OCI-LY7 (cell line): ENCODE measurements at regions not wholly inside any gene's neighbourhood (a gene's known extent, or its start where the extent isn't known, plus 50 kb on each side); places are given as distances from the start of the nearest gene placed in this dataset.

ENCODE experiments used
- BruUV-seq: library from RNA; stranded (reverse); fragments of 400-500 nt; replicated peaks from 2 replicates; lab custom pipeline; 2021; lab: Mats Ljungman, UMichigan
- CTCF ChIA-PET: fragments of 300-600 bp; sonication (Branson Sonifier 250); formaldehyde crosslinking; loops from one replicate; lab custom pipeline; 2022; ENCODE audit warnings: antibody characterized with exemption; ENCODE audit not compliant: unreplicated experiment; lab: Charles Lee
- POLR2A ChIA-PET: fragments of 300-600 bp; sonication (Branson Sonifier 250); formaldehyde crosslinking; loops from one replicate; lab custom pipeline; 2022; ENCODE audit warnings: antibody characterized with exemption; lab: Charles Lee
- DNase-seq: peaks from one replicate; pipeline ENCODE4 v3.0.0-alpha.2; 2015; ENCODE audit warnings: low spot score
- H2AFZ ChIP-seq: fragments of 200-600 bp; sonication (generic), shearing (Covaris generic); 2 replicates; pipeline ENCODE4 v1.6.1; 2014; ENCODE audit warnings: mild to moderate bottlenecking, antibody characterized with exemption, low read length, moderate library complexity
- H3K27ac ChIP-seq: fragments of 200-600 bp; sonication (generic); 2 replicates; pipeline ENCODE4 v1.5.1; 2014; ENCODE audit warnings: mixed run types, low read depth, mild to moderate bottlenecking, moderate library complexity, low read length, inconsistent platforms; ENCODE audit not compliant: poor library complexity, severe bottlenecking
- H3K36me3 ChIP-seq: fragments of 200-600 bp; sonication (generic); 2 replicates; pipeline ENCODE4 v1.6.1; 2014; ENCODE audit warnings: mild to moderate bottlenecking, antibody characterized with exemption, low read length, moderate library complexity, mixed read lengths; ENCODE audit not compliant: insufficient read depth
- H3K4me1 ChIP-seq: fragments of 200-600 bp; sonication (generic); 2 replicates; pipeline ENCODE4 v1.5.1; 2014; ENCODE audit warnings: mild to moderate bottlenecking, low read length; ENCODE audit not compliant: insufficient read depth, poor library complexity, severe bottlenecking
- H3K4me2 ChIP-seq: fragments of 200-600 bp; sonication (generic); 2 replicates; pipeline ENCODE4 v1.6.1; 2014; ENCODE audit warnings: mild to moderate bottlenecking, low read length
- H3K4me3 ChIP-seq: fragments of 200-600 bp; sonication (generic); 2 replicates; pipeline ENCODE4 v1.5.1; 2014; ENCODE audit warnings: mild to moderate bottlenecking, low read depth, low read length; ENCODE audit not compliant: poor library complexity, severe bottlenecking
- H3K79me2 ChIP-seq: fragments of 200-600 bp; sonication (generic); 2 replicates; pipeline ENCODE4 v1.6.1; 2016; ENCODE audit warnings: low read depth, mild to moderate bottlenecking, low read length, moderate library complexity, mixed read lengths; ENCODE audit not compliant: insufficient read depth
- H3K9me2 ChIP-seq: fragments of 200-600 bp; sonication (generic); 2 replicates; pipeline ENCODE4 v1.6.1; 2016; ENCODE audit warnings: mild to moderate bottlenecking, low read length, mixed read lengths; ENCODE audit not compliant: insufficient read depth
- H3K9me3 ChIP-seq: fragments of 200-600 bp; sonication (generic); 2 replicates; pipeline ENCODE4 v1.6.1; 2014; ENCODE audit warnings: mild to moderate bottlenecking, mixed run types, low read length, mixed read lengths
- H4K20me1 ChIP-seq: fragments of 200-600 bp; sonication (generic); 2 replicates; pipeline ENCODE4 v1.6.1; 2014; ENCODE audit warnings: mild to moderate bottlenecking, antibody characterized with exemption, low read length, moderate library complexity, mixed read lengths; ENCODE audit not compliant: insufficient read depth
- EZH2phosphoT487 ChIP-seq: fragments of 200-600 bp; sonication (generic); IDR thresholded peaks from 2 replicates; pipeline ENCODE4 v1.6.1; 2018; ENCODE audit warnings: low read depth, borderline replicate concordance, mild to moderate bottlenecking, mixed run types, antibody characterized with exemption, low read length, moderate library complexity, mixed read lengths
- intact Hi-C: fragments of 100-400 bp; cut with micrococcal nuclease; formaldehyde crosslinking; loops from one replicate; pipeline ENCODE4 v1.10.0; 2022; ENCODE audit not compliant: unreplicated experiment
- TF ChIP-seq, protein P1 (sequence below): fragments of 200-600 bp; sonication (generic); conservative IDR thresholded peaks from 2 replicates; pipeline ENCODE4 v1.5.1; 2014; ENCODE audit warnings: mild to moderate bottlenecking, antibody characterized with exemption, low read length, moderate library complexity, mixed read lengths

GRCh38 chr9:36759976-36760375, 187.3 kb downstream of the MELK start:
- intact Hi-C loops, result loop anchor here (10.0 kb wide), 1 partner anchor 665 kb away; the partner anchor contains the start of gene GRHPR
- POLR2A ChIA-PET, result interaction anchor here (0.7 to 1.9 kb wide), 2 partner anchors 8 to 10 kb away, joined by 3 to 10 read pairs; no protein-coding TSS in a partner anchor
- H3K79me2 ChIP-seq, result no peaks in the 10 kb centered on the region

GRCh38 chr9:36760667-36761420, 188.1 kb downstream of the MELK start:
- Histone ChIP-seq H3K9me3 (no peaks in the 10 kb centered on the region; the same call in 1 of the 2 replicates), H2AFZ (no peak overlapping the region), H3K4me2 (no peak overlapping the region), H3K9me2 (no peaks in the 10 kb centered on the region), H3K36me3 (no peaks in the 10 kb centered on the region), H3K4me1 (peaks cover 16% of the 10 kb centered on the region), H4K20me1 (no peaks in the 10 kb centered on the region), H3K79me2 (no peaks in the 10 kb centered on the region), H3K27ac (no peak overlapping the region), H3K4me3 (no peak overlapping the region)
- DNase-seq, result no peak
- intact Hi-C loops, result loop anchor here (10.0 kb wide), 1 partner anchor 664 kb away; the partner anchor contains the start of gene GRHPR
- CTCF ChIA-PET, result no interaction called here
- POLR2A ChIA-PET, result interaction anchor here (1.9 kb wide), 1 partner anchor 11 kb away, joined by 10 read pairs; no protein-coding TSS in a partner anchor
- no TSS peak for BruUV-seq
- no peak for TF ChIP-seq EZH2phosphoT487
- TF ChIP-seq, protein P1, sequence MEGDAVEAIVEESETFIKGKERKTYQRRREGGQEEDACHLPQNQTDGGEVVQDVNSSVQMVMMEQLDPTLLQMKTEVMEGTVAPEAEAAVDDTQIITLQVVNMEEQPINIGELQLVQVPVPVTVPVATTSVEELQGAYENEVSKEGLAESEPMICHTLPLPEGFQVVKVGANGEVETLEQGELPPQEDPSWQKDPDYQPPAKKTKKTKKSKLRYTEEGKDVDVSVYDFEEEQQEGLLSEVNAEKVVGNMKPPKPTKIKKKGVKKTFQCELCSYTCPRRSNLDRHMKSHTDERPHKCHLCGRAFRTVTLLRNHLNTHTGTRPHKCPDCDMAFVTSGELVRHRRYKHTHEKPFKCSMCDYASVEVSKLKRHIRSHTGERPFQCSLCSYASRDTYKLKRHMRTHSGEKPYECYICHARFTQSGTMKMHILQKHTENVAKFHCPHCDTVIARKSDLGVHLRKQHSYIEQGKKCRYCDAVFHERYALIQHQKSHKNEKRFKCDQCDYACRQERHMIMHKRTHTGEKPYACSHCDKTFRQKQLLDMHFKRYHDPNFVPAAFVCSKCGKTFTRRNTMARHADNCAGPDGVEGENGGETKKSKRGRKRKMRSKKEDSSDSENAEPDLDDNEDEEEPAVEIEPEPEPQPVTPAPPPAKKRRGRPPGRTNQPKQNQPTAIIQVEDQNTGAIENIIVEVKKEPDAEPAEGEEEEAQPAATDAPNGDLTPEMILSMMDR, result no peak

More at GRCh38 chr9:36759976-36760375, 187.3 kb downstream of the MELK start:
- CTCF ChIA-PET, result no interaction called here
- Histone ChIP-seq H3K36me3 (no peaks in the 10 kb centered on the region), H3K4me3 (no peak overlapping the region), H3K9me2 (no peaks in the 10 kb centered on the region), H4K20me1 (no peaks in the 10 kb centered on the region), H2AFZ (no peak overlapping the region), H3K27ac (no peak overlapping the region), H3K4me1 (peaks cover 9% of the 10 kb centered on the region), H3K4me2 (no peak overlapping the region), H3K9me3 (no peaks in the 10 kb centered on the region; the same call in 1 of the 2 replicates)
- BruUV-seq, result no TSS peak
- no peak for TF ChIP-seq EZH2phosphoT487
- TF ChIP-seq, protein P1, result no peak
- DNase-seq, result no peak

GRCh38 chr9:36762958-36763357, 190.3 kb downstream of the MELK start:
- no peaks in the 10 kb centered on the region for H3K79me2 ChIP-seq
- BruUV-seq, result no TSS peak
- ChIA-PET POLR2A (no interaction called here), CTCF (no interaction called here)
- H3K36me3 ChIP-seq, result no peaks in the 10 kb centered on the region
- TF ChIP-seq, protein P1, result no peak
- TF ChIP-seq EZH2phosphoT487, result no peak
- H4K20me1 ChIP-seq, result no peaks in the 10 kb centered on the region
- no peaks in the 10 kb centered on the region; the same call in 1 of the 2 replicates for H3K9me3 ChIP-seq
- no peak overlapping the region for H3K4me2 ChIP-seq
- no peak for DNase-seq
- intact Hi-C loops, result loop anchor here (10.0 kb wide), 1 partner anchor 662 kb away; the partner anchor contains the start of gene GRHPR
- no peaks in the 10 kb centered on the region for H3K9me2 ChIP-seq
- H2AFZ ChIP-seq, result no peak overlapping the region
- no peak overlapping the region for H3K27ac ChIP-seq
- peaks cover 19% of the 10 kb centered on the region for H3K4me1 ChIP-seq
- H3K4me3 ChIP-seq, result no peak overlapping the region
